ENCODE measurements at regions not wholly inside any gene's neighbourhood (a gene's known extent, or its start where the extent isn't known, plus 50 kb on each side); places are given as distances from the start of the nearest gene placed in this dataset.
"Not testable (repeated sequence)": the region's sequence is repeated elsewhere in the genome, so short reads cannot be mapped to it uniquely, and the experiment has no call there.

DNA sequence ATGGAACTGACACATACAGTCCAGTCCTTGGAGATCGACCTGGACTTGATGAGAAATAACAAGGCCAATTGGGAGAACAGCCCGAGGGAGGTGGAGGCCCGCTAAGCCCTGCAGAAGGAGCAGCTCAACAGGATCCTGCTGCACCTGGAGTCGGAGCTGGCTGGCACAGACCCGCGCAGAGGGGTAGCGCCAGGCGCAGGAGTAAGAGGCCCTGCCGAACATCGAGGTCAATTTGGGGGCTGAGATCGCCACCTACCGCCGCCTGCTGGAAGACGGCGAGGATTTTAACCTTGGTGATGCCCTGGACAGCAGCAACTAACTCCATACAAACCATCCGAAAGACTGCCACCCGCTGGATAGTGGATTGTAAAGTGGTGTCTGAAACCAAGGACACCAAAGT is 1610.1 kb upstream of the ACO1 start:
- DNase-seq: no peak

DNA sequence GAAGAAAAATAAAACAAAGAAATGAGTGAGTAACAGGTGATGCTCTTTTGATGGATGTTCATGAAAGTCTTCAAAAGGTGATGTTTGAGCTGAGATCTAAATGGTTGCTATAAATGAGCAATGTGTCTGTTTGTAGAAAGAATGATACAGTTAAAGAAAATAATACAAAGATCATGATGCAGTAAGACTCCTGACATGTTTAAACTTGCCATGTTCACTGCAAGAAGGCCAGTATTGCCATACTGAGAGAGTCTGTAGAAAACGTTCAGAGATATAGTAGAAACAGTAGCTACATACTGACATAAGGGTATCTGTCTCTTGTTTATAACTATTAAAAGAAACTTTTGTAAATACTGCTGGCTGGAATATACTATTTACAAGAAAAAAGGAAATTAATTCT is 1609.2 kb upstream of the ACO1 start:
- DNase-seq: no peak

DNA sequence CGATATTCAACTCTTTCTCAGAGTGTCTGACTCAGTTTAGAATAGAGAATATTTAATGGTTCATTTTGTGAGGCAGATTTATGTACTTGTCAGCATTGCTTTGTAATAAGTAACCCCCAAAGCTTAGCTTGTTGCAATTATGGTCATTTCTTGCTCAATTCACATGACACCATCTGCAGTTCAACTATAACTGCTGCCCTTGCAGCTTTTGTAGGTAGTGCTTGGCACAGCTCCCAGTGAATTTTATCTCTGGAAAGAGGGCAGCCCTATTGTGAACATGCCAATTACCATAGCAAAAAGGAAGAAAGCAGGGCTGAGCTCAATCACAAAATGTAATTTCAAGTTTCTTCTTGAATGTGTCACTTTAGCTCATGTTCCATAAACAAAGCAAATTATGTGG is 1587.7 kb upstream of the ACO1 start:
- peak; percentile 73 for DNase-seq

DNA sequence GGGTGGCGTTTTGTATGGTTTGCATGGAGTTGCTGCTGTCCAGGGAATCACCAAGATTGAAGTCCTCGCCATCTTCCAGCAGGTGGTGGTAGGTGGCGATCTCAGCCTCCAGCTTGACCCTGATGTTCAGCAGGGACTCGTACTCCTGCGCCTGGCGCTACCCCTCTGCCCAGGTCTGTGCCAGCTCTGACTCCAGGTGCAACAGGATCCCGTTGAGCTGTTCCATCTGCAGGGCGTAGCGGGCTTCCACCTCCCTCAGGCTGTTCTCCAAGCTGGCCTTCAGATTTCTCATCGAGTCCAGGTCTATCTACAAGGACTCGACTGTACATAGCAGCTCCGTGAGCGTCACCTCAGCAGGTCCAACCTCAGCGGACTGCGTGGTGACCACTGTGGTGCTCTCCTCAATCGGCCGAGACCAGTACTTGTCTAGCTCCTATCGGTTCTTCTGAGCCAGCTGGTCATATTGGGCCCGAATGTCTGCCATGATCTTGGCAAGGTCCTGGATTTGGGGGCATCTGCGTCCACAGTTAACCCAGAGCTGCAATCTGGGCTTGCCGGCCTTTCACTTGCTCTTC is 1584.8 kb upstream of the ACO1 start:
- DNase-seq: no peak

DNA sequence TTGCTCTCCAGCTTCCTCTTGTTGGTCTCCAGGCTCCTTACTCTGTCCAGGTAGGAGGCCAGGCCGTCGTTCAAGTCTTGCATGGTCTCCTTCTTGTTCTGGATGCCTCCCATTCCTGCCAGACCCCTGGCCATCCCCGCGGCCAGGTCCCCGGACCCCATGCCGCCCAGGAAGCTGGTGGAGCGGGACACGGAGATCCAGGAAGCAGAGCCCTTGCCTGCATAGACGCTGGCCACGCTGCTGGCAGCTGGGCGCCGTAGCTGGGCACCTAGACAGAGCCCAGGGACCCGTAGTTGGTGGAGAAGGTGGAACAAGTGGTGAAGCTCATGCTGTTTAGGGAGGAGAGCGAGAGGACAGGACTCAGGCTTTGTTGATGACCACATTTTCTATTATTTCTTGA is 1584.0 kb upstream of the ACO1 start:
- no peak for DNase-seq

DNA sequence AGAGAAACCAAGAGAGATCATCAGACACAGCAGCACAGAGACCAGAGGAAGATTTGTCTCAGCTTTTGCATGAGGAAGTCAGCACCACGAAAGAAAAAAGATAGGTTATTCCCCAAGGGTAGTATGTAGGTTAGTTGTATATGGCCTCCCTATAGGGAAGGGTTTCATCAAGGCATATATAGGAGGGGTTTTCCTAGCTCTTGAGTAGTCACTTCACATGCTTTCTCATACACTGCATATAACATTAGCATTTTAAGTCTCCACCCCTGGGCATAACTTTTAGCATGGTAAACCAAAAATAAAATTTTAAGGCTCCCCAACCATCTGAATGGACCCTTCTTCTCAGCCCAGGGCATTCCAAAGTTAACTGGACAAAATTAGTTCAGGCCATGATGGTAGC is 1571.6 kb upstream of the ACO1 start:
- DNase-seq: no peak

GRCh38 chr9:30815585-30815984 is 1568.9 kb upstream of the ACO1 start:
- no peak for DNase-seq

DNA sequence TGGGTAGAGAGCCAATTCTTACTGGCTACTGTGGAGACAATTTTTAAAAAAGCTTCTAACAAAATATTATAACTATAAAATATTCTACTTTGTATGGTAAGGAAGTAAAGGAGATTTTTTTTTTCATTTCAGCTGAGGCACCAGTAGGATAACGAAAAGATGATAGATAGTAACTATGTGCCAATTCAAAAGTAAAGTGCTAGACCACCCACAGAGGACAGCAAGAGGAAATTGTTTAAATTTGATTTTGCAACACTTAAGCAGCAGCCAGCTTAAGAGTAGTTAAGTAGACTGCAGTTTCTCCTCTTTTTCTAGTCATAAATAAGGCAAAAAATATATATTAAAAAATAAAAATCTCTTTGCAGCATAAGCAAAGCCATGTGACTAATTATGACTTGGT is 1539.3 kb upstream of the ACO1 start:
- no peak for DNase-seq

DNA sequence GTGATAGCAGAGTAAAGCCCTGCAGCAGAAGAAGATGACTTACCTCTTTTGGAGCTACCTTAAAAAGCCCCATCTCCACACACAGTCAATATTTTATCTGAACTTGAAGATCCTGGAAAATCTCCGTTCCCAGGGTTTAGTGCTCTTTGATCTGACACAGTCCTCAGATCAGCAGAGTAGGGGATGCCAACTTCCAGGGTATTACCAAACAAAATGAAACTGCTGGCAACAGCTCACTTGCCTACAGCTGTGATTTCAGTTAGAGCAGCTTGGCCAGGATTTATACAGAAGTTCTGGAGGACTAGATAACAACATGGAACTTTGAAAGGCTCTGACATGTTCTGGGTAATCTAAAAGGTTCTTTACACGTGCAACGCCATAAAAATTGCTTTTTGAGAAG is 1537.8 kb upstream of the ACO1 start:
- DNase-seq: no peak

DNA sequence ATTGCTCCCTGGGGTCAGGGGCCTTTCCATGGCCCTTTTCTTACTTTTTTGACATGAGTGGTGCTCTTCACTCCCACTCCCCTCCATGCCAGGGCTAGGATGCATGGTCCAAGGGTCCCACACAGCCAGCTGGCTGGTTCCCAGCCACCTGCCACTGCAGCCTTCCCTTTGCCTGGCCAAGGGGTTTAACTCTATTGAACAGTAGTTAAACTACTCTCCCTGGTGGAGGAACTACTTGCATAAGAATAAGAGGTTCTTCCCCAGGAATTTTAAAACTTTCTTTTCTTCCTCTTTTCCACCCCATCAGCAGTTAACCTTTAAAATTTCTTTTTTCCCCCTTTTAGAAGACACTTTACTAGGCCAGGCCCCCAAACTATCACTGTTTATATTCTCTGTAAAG is 1532.8 kb upstream of the ACO1 start:
- no peak for DNase-seq

DNA sequence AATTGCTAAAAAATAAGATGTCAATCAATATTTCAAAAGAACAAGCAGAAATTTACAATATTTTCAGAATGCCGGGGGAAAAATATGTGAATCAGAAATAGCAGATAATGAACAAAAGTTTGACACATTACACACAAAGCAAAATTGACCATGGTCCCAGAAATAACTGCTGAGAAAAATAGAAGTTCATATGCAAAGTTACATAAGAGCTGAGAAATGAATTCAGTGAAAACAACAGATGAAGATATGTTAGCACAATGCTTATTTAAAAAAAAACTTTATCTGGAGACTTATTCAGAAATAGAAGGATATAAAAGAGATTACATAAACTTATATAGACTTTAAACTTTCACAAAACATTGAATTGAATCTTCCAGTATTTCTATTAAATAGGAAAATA is 1483.7 kb upstream of the ACO1 start:
- no peak for DNase-seq

- DNase-seq: no peak
Observed at GRCh38 chr9:30913331-30913730, 1471.1 kb upstream of the ACO1 start.

DNA sequence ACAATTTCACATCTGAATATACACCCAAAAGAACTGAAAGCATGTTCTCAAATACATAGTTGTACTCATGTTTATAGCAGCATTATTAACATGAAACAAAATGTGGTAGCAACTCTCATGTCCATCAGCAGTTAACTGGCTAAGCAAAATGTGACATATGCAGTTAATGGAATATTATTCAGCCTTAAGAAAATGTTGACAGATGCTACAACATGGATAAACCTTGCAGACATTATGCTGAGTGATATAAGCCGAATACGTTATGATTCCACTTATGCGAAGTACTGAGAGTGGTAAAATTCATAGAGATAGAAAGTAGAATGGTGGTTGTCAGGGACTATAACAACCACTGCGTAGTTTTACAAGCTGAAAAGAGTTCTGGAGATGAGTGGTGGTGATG is 1469.0 kb upstream of the ACO1 start:
- DNase-seq: no peak

- DNase-seq: no peak
Observed at GRCh38 chr9:30925126-30925525, 1459.3 kb upstream of the ACO1 start.

DNA sequence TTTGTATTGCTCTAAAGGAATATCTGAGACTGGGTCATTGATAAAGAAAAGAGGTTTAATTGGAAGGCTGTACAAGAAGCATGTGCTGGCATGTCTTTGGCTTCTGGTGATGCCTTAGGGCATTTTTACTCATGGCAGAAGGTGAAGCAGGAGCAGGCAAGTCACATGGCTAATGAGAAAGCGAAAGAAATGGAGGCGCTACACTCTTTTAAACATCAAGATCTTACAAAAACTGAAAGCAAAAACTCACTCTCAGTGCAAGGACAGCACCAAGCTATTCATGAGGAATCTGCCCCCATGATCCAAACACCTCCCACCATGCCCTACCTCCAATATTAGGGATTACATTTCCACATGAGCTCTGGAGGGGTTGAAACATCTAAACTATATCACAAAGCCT is 1458.8 kb upstream of the ACO1 start:
- no peak for DNase-seq

- no peak for DNase-seq
Observed at GRCh38 chr9:30928045-30928444, 1456.4 kb upstream of the ACO1 start.

DNA sequence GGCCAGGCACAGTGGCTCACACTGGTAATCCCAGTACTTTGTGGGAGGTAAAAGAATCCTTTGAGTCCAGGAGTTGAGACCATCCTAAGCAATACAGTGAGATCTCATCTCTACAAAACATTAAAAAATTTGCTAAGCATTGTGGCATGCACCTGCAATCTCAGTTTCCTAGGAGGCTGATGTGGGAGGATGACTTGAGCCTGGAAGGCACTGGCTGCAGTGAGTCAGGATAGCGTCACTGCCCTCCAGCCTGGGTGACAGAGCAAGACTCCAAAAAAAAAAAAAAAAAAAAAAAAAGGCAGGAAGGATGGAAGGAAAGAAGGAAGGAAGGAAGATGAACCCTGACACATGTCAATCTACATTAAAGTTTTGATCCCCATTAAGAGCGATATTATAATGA is 1452.2 kb upstream of the ACO1 start:
- no peak for DNase-seq

DNA sequence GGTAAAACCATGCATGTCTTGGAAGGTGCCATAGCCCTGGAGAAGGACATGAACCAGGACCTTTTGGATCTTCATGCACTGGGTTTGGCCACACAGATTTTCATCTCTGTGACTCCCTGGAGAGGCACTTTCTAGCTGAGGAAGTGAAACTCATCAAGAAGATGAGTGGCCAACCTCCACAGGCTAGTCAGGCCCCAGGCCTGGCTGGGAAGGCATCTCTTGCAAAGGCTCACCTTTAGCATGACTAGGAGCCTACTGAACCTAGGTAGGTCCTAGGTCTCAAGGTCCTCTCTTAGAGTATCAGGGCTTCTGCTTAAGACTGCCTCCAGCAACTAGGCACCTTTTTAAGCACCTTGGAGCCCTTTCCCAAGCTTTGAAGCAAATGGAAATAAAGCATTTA is 1448.7 kb upstream of the ACO1 start:
- no peak for DNase-seq

DNA sequence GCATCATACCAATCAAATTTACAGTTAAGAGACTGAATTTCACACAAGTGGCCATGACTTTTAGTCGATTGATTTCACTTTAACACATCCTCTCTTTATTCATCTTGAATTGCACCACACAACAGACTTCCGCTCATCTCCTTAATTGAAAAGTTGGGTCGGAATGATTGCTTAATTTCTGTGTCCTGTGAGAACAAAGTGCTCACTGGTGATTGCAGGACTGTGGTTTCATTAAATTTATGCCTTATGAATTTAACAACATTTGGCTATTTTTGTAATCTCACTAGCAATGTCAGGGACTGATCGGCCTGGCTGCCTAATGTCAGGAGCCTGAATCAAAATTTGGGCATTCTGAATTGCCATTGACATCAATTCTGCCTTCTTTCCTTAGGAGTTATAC is 1447.3 kb upstream of the ACO1 start:
- DNase-seq: no peak

- not testable (repeated sequence) for DNase-seq
Observed at GRCh38 chr9:30942852-30943251, 1441.6 kb upstream of the ACO1 start.

GRCh38 chr9:30943446-30944224 is 1440.8 kb upstream of the ACO1 start:
- no peak for DNase-seq

DNA sequence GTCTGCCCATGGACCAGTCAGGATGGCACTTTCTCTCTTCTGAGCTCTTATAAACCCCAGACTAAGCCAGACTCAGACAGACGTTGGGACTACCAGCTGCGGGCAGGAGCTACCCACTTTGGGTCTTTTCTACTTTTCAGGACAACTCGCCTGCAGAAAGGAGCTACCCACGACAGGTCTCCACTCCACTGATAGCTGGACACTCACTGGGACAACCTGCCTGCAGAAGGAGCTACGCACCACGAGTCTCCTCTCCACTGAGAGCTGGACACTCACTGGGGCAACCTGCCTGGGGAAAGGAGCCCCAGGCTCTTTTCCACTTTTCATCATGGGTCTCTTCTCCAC is 1440.2 kb upstream of the ACO1 start:
- no peak for DNase-seq

- no peak for DNase-seq
Observed at GRCh38 chr9:30944741-30945280, 1439.6 kb upstream of the ACO1 start.

GRCh38 chr9:30964332-30964731 is 1420.1 kb upstream of the ACO1 start:
- no peak for DNase-seq

- peak; percentile 42 for DNase-seq
Observed at GRCh38 chr9:30967476-30967875, 1417.0 kb upstream of the ACO1 start.

Measured in COR-L47 (cell line).